SK-N-SH treated with all-trans-retinoic acid at 6 μM for 48 hours (cell line): ENCODE measurements at regions not wholly inside any gene's neighbourhood (a gene's known extent, or its start where the extent isn't known, plus 50 kb on each side); places are given as distances from the start of the nearest gene placed in this dataset.

Source experiments
- CREB5 ChIP-seq: fragments of 250-450 bp; sonication (Bioruptor Pico); IDR thresholded peaks from 2 replicates; pipeline ENCODE4 v1.5.1; 2020; ENCODE audit warnings: low read depth, mild to moderate bottlenecking, moderate library complexity
- RARB ChIP-seq: fragments of 250-450 bp; sonication (Bioruptor Pico); IDR thresholded peaks from 2 replicates; pipeline ENCODE4 v1.8.0; 2021; ENCODE audit warnings: mild to moderate bottlenecking, moderate library complexity
- TCF4 ChIP-seq: fragments of 250-450 bp; sonication (Bioruptor Pico); IDR thresholded peaks from 2 replicates; pipeline ENCODE4 v1.8.0; 2021; ENCODE audit warnings: mild to moderate bottlenecking, moderate library complexity, borderline replicate concordance
- TOX ChIP-seq: fragments of 250-450 bp; sonication (Bioruptor Pico); IDR thresholded peaks from 2 replicates; pipeline ENCODE4 v1.8.0; 2021; ENCODE audit warnings: mild to moderate bottlenecking, moderate library complexity, borderline replicate concordance
- ZC3H10 ChIP-seq: fragments of 250-450 bp; sonication (Bioruptor Pico); IDR thresholded peaks from 2 replicates; pipeline ENCODE4 v1.5.1; 2021; ENCODE audit warnings: mild to moderate bottlenecking, moderate library complexity
- ZFP3 ChIP-seq: fragments of 250-450 bp; sonication (Bioruptor Pico); IDR thresholded peaks from 2 replicates; pipeline ENCODE4 v1.5.0; 2020; ENCODE audit warnings: mild to moderate bottlenecking, moderate library complexity
- ZNF70 ChIP-seq: fragments of 450-650 bp; formaldehyde crosslinking; IDR thresholded peaks from 2 replicates; pipeline ENCODE4 v1.5.0; 2020; ENCODE audit warnings: mild to moderate bottlenecking, moderate library complexity

DNA sequence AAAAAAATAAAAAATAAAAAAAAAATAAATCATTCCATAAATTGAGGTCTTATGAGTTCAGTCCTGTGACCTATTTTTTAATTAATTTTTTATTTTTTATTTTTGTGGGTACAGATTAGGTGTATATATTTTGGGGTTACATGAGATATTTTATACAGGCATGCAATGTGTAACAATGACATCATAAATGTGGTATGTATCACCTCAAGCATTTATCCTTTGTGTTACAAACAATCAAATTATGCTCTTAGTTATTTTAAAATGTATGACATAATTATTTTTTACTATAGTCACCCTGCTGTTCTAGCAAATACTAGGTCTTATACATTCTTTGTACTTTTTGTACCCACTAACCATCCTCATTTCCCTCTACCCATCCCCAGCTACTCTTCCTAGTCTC, 537.9 kb downstream of the HINT1 start:
- TF ChIP-seq TOX: no peak
- TF ChIP-seq RARB: no peak
- TF ChIP-seq ZFP3 (CRISPR knock-in tag): no peak
- no peak for TF ChIP-seq ZC3H10
- no peak for TF ChIP-seq CREB5
- no peak for TF ChIP-seq ZNF70 (CRISPR knock-in tag)
- no peak for TF ChIP-seq TCF4 (CRISPR knock-in tag)
